Liver (tissue), 8 donors: ENCODE measurements at regions not wholly inside any gene's neighbourhood (a gene's known extent, or its start where the extent isn't known, plus 50 kb on each side); places are given as distances from the start of the nearest gene placed in this dataset.

Experiments used
- DNase-seq: peaks from one replicate; pipeline ENCODE4 v3.0.0-alpha.2; 2017; ENCODE audit warnings: low spot score
- H3K27ac ChIP-seq, 2 donors: one replicate each; pipeline ENCODE4 v1.7.0; 2013; ENCODE audit warnings: inconsistent platforms in 2 of 2, low read length in 2 of 2, control low read depth in 1 of 2, low read depth in 1 of 2, mild to moderate bottlenecking in 1 of 2
- H3K27me3 ChIP-seq, 4 donors: one replicate each; pipeline versions ENCODE4 v1.6.1 to v1.7.0; 2013; ENCODE audit warnings: low read length in 3 of 4, inconsistent platforms in 1 of 4, mild to moderate bottlenecking in 1 of 4, moderate library complexity in 1 of 4; ENCODE audit not compliant: control insufficient read depth in 4 of 4, insufficient read depth in 4 of 4
- H3K36me3 ChIP-seq, 4 donors: one replicate each; pipeline versions ENCODE4 v1.6.1 to v1.7.0; 2013; ENCODE audit warnings: low read length in 3 of 4, mild to moderate bottlenecking in 3 of 4, low read depth in 1 of 4, moderate library complexity in 1 of 4; ENCODE audit not compliant: control insufficient read depth in 4 of 4, insufficient read depth in 3 of 4
- H3K4me1 ChIP-seq, 4 donors: one replicate each; pipeline versions ENCODE4 v1.6.1 to v1.7.0; 2013; ENCODE audit warnings: low read length in 3 of 4, mild to moderate bottlenecking in 3 of 4, moderate library complexity in 1 of 4; ENCODE audit not compliant: control insufficient read depth in 4 of 4, insufficient read depth in 4 of 4
- H3K4me3 ChIP-seq, 3 donors: one replicate each; pipeline versions ENCODE4 v1.6.1 to v1.7.0; 2013; ENCODE audit warnings: low read length in 3 of 3, control low read depth in 1 of 3, low read depth in 1 of 3, mild to moderate bottlenecking in 1 of 3
- H3K9ac ChIP-seq, 2 donors: one replicate each; pipeline ENCODE4 v1.7.0; 2013; ENCODE audit warnings: low read length in 2 of 2, mild to moderate bottlenecking in 2 of 2, moderate library complexity in 2 of 2, control low read depth in 1 of 2, low read depth in 1 of 2
- H3K9me3 ChIP-seq, 4 donors: one replicate each; pipeline versions ENCODE4 v1.6.1 to v1.7.0; 2013; ENCODE audit warnings: low read length in 3 of 4; ENCODE audit not compliant: control insufficient read depth in 4 of 4
- EGR1 ChIP-seq, 2 donors: IDR thresholded peaks; 2 replicates each; pipeline ENCODE4 v1.6.1; 2016 to 2018; ENCODE audit warnings: antibody characterized with exemption in 2 of 2, low read depth in 2 of 2
- FOXA1 ChIP-seq: IDR thresholded peaks from 2 replicates; pipeline ENCODE4 v1.6.1; 2016; ENCODE audit warnings: antibody characterized with exemption
- FOXA2 ChIP-seq: IDR thresholded peaks from 2 replicates; pipeline ENCODE4 v1.6.1; 2016; ENCODE audit warnings: antibody characterized with exemption
- GABPA ChIP-seq, 2 donors: IDR thresholded peaks in 1 of 2; conservative IDR thresholded peaks in 1 of 2; 2 replicates each; pipeline ENCODE4 v1.6.1; 2016; ENCODE audit warnings: antibody characterized with exemption in 2 of 2, mild to moderate bottlenecking in 1 of 2, moderate library complexity in 1 of 2
- HNF4A ChIP-seq, 2 donors: conservative IDR thresholded peaks; 2 replicates each; pipeline ENCODE4 v1.6.1; 2016; ENCODE audit warnings: antibody characterized with exemption in 2 of 2, mild to moderate bottlenecking in 2 of 2
- HNF4G ChIP-seq: IDR thresholded peaks from 2 replicates; pipeline ENCODE4 v1.6.1; 2016; ENCODE audit warnings: antibody characterized with exemption
- JUND ChIP-seq, 2 donors: IDR thresholded peaks; 2 replicates each; pipeline ENCODE4 v1.6.1; 2016; ENCODE audit warnings: antibody characterized with exemption in 2 of 2
- NR2F2 ChIP-seq: IDR thresholded peaks from 2 replicates; pipeline ENCODE4 v1.6.1; 2016; ENCODE audit warnings: antibody characterized with exemption
- RAD21 ChIP-seq, 2 donors: IDR thresholded peaks; 2 replicates each; pipeline ENCODE4 v1.6.1; 2016; ENCODE audit warnings: antibody characterized with exemption in 2 of 2, mild to moderate bottlenecking in 2 of 2
- RXRA ChIP-seq, 2 donors: IDR thresholded peaks; 2 replicates each; pipeline ENCODE4 v1.6.1; 2017 to 2018; ENCODE audit warnings: antibody characterized with exemption in 2 of 2, mild to moderate bottlenecking in 1 of 2
- SP1 ChIP-seq: IDR thresholded peaks from 2 replicates; pipeline ENCODE4 v1.6.1; 2018; ENCODE audit warnings: antibody characterized with exemption, mild to moderate bottlenecking
- TAF1 ChIP-seq: conservative IDR thresholded peaks from 2 replicates; pipeline ENCODE4 v1.6.1; 2016; ENCODE audit warnings: antibody characterized with exemption, mild to moderate bottlenecking
- YY1 ChIP-seq: IDR thresholded peaks from 2 replicates; pipeline ENCODE4 v1.6.1; 2016; ENCODE audit warnings: antibody characterized with exemption, mild to moderate bottlenecking
- WGBS: extraction: QIAGEN DNeasy Blood & Tissue Kit; methylation state at CpG from one replicate; pipeline ENCODE4 v1.1.7; 2013; 5-methylcytosine and 5-hydroxymethylcytosine counted together
- TF ChIP-seq, protein P1 (sequence below): IDR thresholded peaks from 2 replicates; pipeline ENCODE4 v1.6.1; 2016; ENCODE audit warnings: antibody characterized with exemption
- TF ChIP-seq, protein P2 (sequence below): fragments of 150-350 bp; IDR thresholded peaks from 2 replicates; pipeline ENCODE4 v1.5.1; 2017; ENCODE audit warnings: improper control_type of control experiment, low read depth, low read length; ENCODE audit not compliant: missing input control
- TF ChIP-seq, protein P3 (sequence below): IDR thresholded peaks from 2 replicates; pipeline ENCODE4 v1.6.1; 2016; ENCODE audit warnings: antibody characterized with exemption
- TF ChIP-seq, protein P4 (sequence below): IDR thresholded peaks from 2 replicates; pipeline ENCODE4 v1.6.1; 2016; ENCODE audit warnings: antibody characterized with exemption, mild to moderate bottlenecking
- donor health status: healthy.
- donor health status: healthy.
- donor health status: healthy.
- donor health status: healthy.
- donor health status: healthy.

DNA sequence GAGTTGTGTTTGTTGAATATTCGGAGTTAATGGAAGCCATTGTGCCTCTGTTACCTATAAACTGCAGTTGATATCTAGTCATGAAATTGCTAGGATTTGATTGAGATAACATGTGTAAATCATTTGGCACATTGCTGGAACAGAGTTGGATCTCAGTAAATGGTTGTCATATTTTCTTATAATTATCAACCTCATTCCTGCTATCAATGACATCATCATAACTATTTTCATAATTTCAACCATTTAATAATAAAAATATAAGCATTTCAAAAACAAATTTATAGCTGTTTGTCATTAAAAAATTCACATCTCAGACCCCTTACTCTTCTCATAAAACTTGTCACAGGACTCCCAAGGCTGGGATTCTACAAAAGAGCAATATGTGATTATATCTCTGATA lies 133.4 kb downstream of the PTGER3 start (continued):
- TF ChIP-seq, protein P1, sequence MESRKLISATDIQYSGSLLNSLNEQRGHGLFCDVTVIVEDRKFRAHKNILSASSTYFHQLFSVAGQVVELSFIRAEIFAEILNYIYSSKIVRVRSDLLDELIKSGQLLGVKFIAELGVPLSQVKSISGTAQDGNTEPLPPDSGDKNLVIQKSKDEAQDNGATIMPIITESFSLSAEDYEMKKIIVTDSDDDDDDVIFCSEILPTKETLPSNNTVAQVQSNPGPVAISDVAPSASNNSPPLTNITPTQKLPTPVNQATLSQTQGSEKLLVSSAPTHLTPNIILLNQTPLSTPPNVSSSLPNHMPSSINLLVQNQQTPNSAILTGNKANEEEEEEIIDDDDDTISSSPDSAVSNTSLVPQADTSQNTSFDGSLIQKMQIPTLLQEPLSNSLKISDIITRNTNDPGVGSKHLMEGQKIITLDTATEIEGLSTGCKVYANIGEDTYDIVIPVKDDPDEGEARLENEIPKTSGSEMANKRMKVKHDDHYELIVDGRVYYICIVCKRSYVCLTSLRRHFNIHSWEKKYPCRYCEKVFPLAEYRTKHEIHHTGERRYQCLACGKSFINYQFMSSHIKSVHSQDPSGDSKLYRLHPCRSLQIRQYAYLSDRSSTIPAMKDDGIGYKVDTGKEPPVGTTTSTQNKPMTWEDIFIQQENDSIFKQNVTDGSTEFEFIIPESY: no peak

DNA sequence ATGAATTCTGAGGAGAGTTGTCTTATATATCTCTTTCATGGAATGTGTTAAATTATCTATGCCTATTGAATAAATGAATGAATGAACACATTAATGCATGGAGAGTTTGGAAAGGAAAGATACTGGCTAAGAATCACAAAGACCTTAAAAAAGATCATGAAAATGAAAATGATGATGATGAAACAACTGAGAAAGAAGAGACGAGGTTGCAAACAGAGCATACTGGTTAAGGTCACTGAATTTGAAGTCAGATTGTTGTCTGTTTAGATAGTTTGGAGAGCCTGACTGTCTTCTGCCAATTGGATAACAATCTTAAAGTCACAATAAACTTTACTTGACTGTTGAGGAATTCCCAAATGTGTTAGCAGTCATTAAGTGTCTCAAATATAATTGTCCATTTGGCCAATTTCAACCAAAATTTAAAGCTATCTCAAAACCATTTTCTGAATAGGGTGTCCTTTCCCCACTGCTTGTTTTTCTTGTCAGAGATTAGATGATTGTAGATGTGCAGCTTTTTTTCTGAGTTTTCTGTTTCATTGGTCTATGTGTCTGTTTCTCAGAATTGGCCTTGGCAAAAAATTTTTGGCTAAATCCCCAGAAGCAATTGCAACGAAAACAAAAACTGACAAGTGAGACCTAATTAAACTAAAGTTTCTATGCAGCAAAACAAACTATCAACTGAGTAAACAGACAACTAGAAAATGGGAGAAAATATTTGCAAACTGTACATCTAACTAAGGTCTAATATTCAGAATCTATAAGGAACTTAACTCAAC lies 132.2 kb downstream of the PTGER3 start:
- WGBS: 43% methylated on average over 2 of the region's 2 CpGs
- TF ChIP-seq RXRA (IDR thresholded peaks at IDR 0.05) (no peak), HNF4G (no peak), RAD21 (IDR thresholded peaks at IDR 0.05) (no peak), TAF1 (no peak), NR2F2 (no peak), HNF4A (conservative IDR thresholded peaks at IDR 0.05) (no peak), SP1 (no peak), GABPA (IDR thresholded peaks at IDR 0.05 in 1 of 2, conservative IDR thresholded peaks at IDR 0.05 in 1 of 2) (no peak), FOXA2 (no peak), YY1 (no peak), JUND (IDR thresholded peaks at IDR 0.05) (no peak), FOXA1 (no peak), EGR1 (IDR thresholded peaks at IDR 0.05; ENCODE audit: low read depth in 2 of 2) (no peak)
- TF ChIP-seq, protein P2, sequence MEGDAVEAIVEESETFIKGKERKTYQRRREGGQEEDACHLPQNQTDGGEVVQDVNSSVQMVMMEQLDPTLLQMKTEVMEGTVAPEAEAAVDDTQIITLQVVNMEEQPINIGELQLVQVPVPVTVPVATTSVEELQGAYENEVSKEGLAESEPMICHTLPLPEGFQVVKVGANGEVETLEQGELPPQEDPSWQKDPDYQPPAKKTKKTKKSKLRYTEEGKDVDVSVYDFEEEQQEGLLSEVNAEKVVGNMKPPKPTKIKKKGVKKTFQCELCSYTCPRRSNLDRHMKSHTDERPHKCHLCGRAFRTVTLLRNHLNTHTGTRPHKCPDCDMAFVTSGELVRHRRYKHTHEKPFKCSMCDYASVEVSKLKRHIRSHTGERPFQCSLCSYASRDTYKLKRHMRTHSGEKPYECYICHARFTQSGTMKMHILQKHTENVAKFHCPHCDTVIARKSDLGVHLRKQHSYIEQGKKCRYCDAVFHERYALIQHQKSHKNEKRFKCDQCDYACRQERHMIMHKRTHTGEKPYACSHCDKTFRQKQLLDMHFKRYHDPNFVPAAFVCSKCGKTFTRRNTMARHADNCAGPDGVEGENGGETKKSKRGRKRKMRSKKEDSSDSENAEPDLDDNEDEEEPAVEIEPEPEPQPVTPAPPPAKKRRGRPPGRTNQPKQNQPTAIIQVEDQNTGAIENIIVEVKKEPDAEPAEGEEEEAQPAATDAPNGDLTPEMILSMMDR: no peak
- TF ChIP-seq, protein P3, sequence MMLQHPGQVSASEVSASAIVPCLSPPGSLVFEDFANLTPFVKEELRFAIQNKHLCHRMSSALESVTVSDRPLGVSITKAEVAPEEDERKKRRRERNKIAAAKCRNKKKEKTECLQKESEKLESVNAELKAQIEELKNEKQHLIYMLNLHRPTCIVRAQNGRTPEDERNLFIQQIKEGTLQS: no peak
- TF ChIP-seq, protein P1: no peak
- TF ChIP-seq, protein P4, sequence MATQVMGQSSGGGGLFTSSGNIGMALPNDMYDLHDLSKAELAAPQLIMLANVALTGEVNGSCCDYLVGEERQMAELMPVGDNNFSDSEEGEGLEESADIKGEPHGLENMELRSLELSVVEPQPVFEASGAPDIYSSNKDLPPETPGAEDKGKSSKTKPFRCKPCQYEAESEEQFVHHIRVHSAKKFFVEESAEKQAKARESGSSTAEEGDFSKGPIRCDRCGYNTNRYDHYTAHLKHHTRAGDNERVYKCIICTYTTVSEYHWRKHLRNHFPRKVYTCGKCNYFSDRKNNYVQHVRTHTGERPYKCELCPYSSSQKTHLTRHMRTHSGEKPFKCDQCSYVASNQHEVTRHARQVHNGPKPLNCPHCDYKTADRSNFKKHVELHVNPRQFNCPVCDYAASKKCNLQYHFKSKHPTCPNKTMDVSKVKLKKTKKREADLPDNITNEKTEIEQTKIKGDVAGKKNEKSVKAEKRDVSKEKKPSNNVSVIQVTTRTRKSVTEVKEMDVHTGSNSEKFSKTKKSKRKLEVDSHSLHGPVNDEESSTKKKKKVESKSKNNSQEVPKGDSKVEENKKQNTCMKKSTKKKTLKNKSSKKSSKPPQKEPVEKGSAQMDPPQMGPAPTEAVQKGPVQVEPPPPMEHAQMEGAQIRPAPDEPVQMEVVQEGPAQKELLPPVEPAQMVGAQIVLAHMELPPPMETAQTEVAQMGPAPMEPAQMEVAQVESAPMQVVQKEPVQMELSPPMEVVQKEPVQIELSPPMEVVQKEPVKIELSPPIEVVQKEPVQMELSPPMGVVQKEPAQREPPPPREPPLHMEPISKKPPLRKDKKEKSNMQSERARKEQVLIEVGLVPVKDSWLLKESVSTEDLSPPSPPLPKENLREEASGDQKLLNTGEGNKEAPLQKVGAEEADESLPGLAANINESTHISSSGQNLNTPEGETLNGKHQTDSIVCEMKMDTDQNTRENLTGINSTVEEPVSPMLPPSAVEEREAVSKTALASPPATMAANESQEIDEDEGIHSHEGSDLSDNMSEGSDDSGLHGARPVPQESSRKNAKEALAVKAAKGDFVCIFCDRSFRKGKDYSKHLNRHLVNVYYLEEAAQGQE: no peak
- H3K4me3 ChIP-seq: no peak overlapping the region
- DNase-seq: no peak
- no peak overlapping the region for H3K9ac ChIP-seq
- H3K9me3 ChIP-seq: no peaks in the 10 kb centered on the region
- no peak overlapping the region for H3K27ac ChIP-seq
- H3K4me1 ChIP-seq: no peaks in the 10 kb centered on the region
- no peaks in the 10 kb centered on the region for H3K27me3 ChIP-seq
- no peaks in the 10 kb centered on the region for H3K36me3 ChIP-seq
